Keratinocyte (primary cell): ENCODE measurements at regions not wholly inside any gene's neighbourhood (a gene's known extent, or its start where the extent isn't known, plus 50 kb on each side); places are given as distances from the start of the nearest gene placed in this dataset.

Experiments used
- DNase-seq: peaks from one replicate; pipeline ENCODE4 v3.0.0-alpha.2; 2011; ENCODE audit warnings: low read depth, missing footprints, low spot score
- FAIRE-seq: peaks from 2 replicates; lab custom pipeline; 2011; peaks lifted over from hg19 to GRCh38; lab: Jason Lieb, UNC
- H2AFZ ChIP-seq: 2 replicates; pipeline ENCODE4 v1.6.0; 2012; ENCODE audit warnings: low read length, control low read depth, inconsistent platforms; ENCODE audit not compliant: control insufficient read depth
- H3K27ac ChIP-seq: 2 replicates; pipeline ENCODE4 v1.5.1; 2011; ENCODE audit warnings: low read length; ENCODE audit not compliant: control insufficient read depth, insufficient read depth
- H3K27me3 ChIP-seq: 3 replicates; pipeline ENCODE4 v1.6.0; 2011; ENCODE audit warnings: low read length; ENCODE audit not compliant: control insufficient read depth, insufficient read depth; ENCODE audit errors: extremely low read depth
- H3K36me3 ChIP-seq, 2 experiments: 2 replicates in 1 of 2; 3 replicates in 1 of 2; pipeline ENCODE4 v1.5.1; 2011; ENCODE audit warnings: low read length in 2 of 2, mild to moderate bottlenecking in 1 of 2; ENCODE audit not compliant: control insufficient read depth in 2 of 2, insufficient read depth in 2 of 2; ENCODE audit errors: extremely low read depth in 1 of 2
- H3K4me1 ChIP-seq: 3 replicates; pipeline ENCODE4 v1.5.1; 2011; ENCODE audit warnings: low read length; ENCODE audit not compliant: control insufficient read depth, insufficient read depth; ENCODE audit errors: extremely low read depth
- H3K4me2 ChIP-seq: 3 replicates; pipeline ENCODE4 v1.6.0; 2011; ENCODE audit warnings: low read depth, low read length; ENCODE audit not compliant: control insufficient read depth, insufficient read depth; ENCODE audit errors: extremely low read depth
- H3K4me3 ChIP-seq, 3 experiments: fragments of 200-600 bp in 1 of 3; sonication (generic) in 1 of 3; 2 replicates in 2 of 3; 3 replicates in 1 of 3; pipeline ENCODE4 v1.5.1; 2011 to 2016; ENCODE audit warnings: low read length in 3 of 3, mild to moderate bottlenecking in 3 of 3, control low read depth in 2 of 3, inconsistent platforms in 1 of 3, low read depth in 1 of 3, mixed read lengths in 1 of 3, mixed run types in 1 of 3, moderate library complexity in 1 of 3; ENCODE audit not compliant: control insufficient read depth in 2 of 3, insufficient read depth in 2 of 3; ENCODE audit errors: extremely low read depth in 1 of 3
- H3K79me2 ChIP-seq: 2 replicates; pipeline ENCODE4 v1.6.0; 2012; ENCODE audit warnings: low read length; ENCODE audit not compliant: control insufficient read depth, insufficient read depth
- H3K9ac ChIP-seq: 3 replicates; pipeline ENCODE4 v1.6.0; 2011; ENCODE audit warnings: low read length; ENCODE audit not compliant: control insufficient read depth, insufficient read depth; ENCODE audit errors: extremely low read depth
- H3K9me1 ChIP-seq: 3 replicates; pipeline ENCODE4 v1.6.0; 2011; ENCODE audit warnings: low read length; ENCODE audit not compliant: control insufficient read depth, insufficient read depth; ENCODE audit errors: extremely low read depth
- H3K9me3 ChIP-seq: 2 replicates; pipeline ENCODE4 v1.5.1; 2012; ENCODE audit warnings: low read depth, low read length; ENCODE audit not compliant: control insufficient read depth
- H4K20me1 ChIP-seq: 3 replicates; pipeline ENCODE4 v1.6.0; 2011; ENCODE audit warnings: low read length; ENCODE audit not compliant: control insufficient read depth, insufficient read depth; ENCODE audit errors: extremely low read depth
- EZH2 ChIP-seq: IDR thresholded peaks from one replicate; pipeline ENCODE4 v1.6.1; 2012; ENCODE audit warnings: inconsistent platforms, mild to moderate bottlenecking, low read length, moderate library complexity
- dilution Hi-C: fragments of 300-500 bp; cut with MboI; formaldehyde crosslinking; loops from one replicate; pipeline ENCODE4 v1.7.0; 2020; ENCODE audit warnings: low sequenced_read_pairs; ENCODE audit not compliant: extremely low pct_ligation_motif_present
- TF ChIP-seq, protein P1 (sequence below), 3 experiments: IDR thresholded peaks in 1 of 3; conservative IDR thresholded peaks in 1 of 3; optimal IDR thresholded peaks in 1 of 3; 2 replicates in 2 of 3; 3 replicates in 1 of 3; pipeline versions ENCODE3 to v1.5.1; 2011; ENCODE audit warnings: low read length in 3 of 3, mild to moderate bottlenecking in 3 of 3, moderate library complexity in 2 of 3, control low read depth in 1 of 3, inconsistent platforms in 1 of 3; ENCODE audit not compliant: insufficient read depth in 2 of 3; ENCODE audit errors: extremely low read depth in 1 of 3

DNA sequence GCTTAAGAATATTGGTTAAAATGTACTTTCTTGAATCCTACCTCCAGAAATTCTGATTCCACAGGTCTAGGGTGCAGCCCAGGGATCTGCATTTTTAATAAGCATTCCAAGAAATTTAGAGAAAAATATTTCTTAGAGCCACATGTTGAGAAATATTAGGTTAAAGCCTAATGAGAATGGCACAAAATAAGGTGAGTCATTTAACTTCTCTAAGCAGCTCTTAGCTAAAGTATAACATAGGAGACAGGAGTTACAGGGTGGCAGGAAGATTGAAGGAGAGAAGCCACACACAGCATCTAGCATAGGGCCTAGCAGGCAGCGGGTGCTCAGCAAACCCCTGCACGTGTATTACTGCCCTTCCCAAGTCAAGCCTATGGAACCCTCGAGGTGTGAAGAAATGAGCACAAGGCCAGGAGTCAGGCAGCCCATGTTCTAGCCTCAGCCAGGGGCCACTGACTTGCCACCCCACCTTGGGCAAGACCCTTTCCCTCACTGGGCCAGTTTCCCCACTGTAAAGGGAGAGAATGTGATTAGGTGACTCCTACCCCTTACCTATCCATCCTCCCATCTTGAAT lies 197.1 kb upstream of the TLE3 start:
- no peak for DNase-seq
- H3K9me1 ChIP-seq, result no peaks in the 10 kb centered on the region
- no peaks in the 10 kb centered on the region for H3K36me3 ChIP-seq
- no peak overlapping the region for H2AFZ ChIP-seq
- dilution Hi-C loops, result no loop called here
- no peaks in the 10 kb centered on the region for H3K9me3 ChIP-seq
- H4K20me1 ChIP-seq, result no peaks in the 10 kb centered on the region
- no peaks in the 10 kb centered on the region for H3K79me2 ChIP-seq
- H3K4me2 ChIP-seq, result no peak overlapping the region
- TF ChIP-seq EZH2, result no peak
- TF ChIP-seq, protein P1, sequence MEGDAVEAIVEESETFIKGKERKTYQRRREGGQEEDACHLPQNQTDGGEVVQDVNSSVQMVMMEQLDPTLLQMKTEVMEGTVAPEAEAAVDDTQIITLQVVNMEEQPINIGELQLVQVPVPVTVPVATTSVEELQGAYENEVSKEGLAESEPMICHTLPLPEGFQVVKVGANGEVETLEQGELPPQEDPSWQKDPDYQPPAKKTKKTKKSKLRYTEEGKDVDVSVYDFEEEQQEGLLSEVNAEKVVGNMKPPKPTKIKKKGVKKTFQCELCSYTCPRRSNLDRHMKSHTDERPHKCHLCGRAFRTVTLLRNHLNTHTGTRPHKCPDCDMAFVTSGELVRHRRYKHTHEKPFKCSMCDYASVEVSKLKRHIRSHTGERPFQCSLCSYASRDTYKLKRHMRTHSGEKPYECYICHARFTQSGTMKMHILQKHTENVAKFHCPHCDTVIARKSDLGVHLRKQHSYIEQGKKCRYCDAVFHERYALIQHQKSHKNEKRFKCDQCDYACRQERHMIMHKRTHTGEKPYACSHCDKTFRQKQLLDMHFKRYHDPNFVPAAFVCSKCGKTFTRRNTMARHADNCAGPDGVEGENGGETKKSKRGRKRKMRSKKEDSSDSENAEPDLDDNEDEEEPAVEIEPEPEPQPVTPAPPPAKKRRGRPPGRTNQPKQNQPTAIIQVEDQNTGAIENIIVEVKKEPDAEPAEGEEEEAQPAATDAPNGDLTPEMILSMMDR (optimal IDR thresholded peaks at IDR 0.05 in 1 of 3, IDR thresholded peaks at IDR 0.05 in 1 of 3, conservative IDR thresholded peaks at IDR 0.05 in 1 of 3; ENCODE audit: extremely low read depth in 1 of 3, insufficient read depth in 2 of 3, low read length in 3 of 3), result no peak
- FAIRE-seq, result no peak
- no peak overlapping the region for H3K27ac ChIP-seq
- H3K27me3 ChIP-seq, result peaks cover 21% of the 10 kb centered on the region
- no peak overlapping the region for H3K9ac ChIP-seq
- no peaks in the 10 kb centered on the region for H3K4me1 ChIP-seq
- H3K4me3 ChIP-seq, result no peak overlapping the region

DNA sequence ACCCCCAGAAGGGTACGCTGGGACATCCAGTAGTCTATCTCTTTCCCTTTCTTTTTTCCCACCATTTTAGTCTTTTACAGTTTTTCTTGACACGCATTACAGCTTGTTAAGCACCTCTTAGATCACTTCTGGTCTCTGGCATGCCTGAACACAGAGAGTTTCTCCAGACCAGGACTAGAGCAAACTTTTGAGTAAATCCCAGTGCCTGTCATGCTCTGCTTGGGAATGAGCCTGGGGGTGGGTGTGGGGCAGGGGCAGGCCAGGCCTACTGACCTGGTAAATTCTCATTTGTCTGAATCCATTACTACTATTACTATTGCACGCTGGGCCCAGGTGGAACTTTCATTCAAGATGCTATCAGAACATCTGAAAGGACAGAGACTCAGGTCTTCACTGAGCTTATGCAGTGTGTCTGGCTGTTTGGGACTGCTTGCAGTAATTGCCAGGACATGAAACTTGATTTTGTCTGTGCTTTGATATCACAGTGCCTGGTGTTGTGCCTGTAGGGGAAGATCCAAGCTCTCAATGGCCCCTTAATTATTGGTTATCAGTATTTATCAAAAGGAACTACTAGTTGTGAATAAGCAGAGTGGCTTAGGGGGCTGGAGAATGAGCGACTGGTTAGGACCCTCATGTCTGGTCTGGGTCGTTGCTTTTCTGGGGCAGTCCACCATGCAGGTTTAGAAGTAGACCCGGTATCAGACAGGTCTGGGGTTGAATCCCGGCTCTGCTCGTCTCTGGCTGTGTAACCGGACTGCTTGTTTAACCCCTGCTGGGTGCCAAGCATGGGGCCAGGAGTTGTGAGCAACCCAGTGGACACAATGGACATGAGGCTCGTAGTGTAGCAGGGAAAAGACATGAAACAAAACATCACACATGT lies 196.1 kb upstream of the TLE3 start:
- H3K27ac ChIP-seq, result no peak overlapping the region
- no peaks in the 10 kb centered on the region for H3K79me2 ChIP-seq
- DNase-seq (no peak), FAIRE-seq (no peak)
- no peak for TF ChIP-seq EZH2
- TF ChIP-seq, protein P1 (optimal IDR thresholded peaks at IDR 0.05 in 1 of 3, IDR thresholded peaks at IDR 0.05 in 1 of 3, conservative IDR thresholded peaks at IDR 0.05 in 1 of 3; ENCODE audit: extremely low read depth in 1 of 3, insufficient read depth in 2 of 3, low read length in 3 of 3), result no peak
- H2AFZ ChIP-seq, result no peak overlapping the region
- H3K4me3 ChIP-seq, result no peak overlapping the region
- no peak overlapping the region for H3K4me2 ChIP-seq
- no peaks in the 10 kb centered on the region for H4K20me1 ChIP-seq
- H3K9ac ChIP-seq, result no peak overlapping the region
- no peaks in the 10 kb centered on the region for H3K36me3 ChIP-seq
- no peaks in the 10 kb centered on the region for H3K4me1 ChIP-seq
- H3K27me3 ChIP-seq, result peaks cover 21% of the 10 kb centered on the region
- dilution Hi-C loops, result no loop called here
- H3K9me3 ChIP-seq, result no peaks in the 10 kb centered on the region
- no peaks in the 10 kb centered on the region for H3K9me1 ChIP-seq
